NCI-H526 (cell line): ENCODE measurements at regions not wholly inside any gene's neighbourhood (a gene's known extent, or its start where the extent isn't known, plus 50 kb on each side); places are given as distances from the start of the nearest gene placed in this dataset.

Source experiments
- DNase-seq, 2 experiments: peaks; one replicate each; lab custom pipeline; 2025; lab: John Stamatoyannopoulos, UW

DNA sequence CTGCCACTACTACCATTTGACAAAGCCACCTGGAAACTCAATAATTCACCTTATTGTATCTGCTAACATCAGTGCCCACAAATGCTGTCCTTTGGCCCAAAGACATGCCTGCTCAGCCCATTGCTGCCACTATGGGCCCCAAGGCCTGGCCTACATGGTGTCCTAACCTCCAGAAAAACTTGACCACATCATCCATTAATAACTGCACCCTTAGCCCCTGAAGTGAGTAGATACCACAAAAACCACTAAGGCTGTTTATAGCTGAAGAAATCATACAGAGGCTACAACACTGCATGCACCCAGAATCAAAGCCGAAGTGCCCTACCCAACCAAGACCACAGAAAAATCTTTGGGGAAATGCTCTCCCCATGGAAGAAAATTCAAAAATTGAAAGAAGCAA, 932.8 kb upstream of the SLITRK6 start:
- DNase-seq = no peak

DNA sequence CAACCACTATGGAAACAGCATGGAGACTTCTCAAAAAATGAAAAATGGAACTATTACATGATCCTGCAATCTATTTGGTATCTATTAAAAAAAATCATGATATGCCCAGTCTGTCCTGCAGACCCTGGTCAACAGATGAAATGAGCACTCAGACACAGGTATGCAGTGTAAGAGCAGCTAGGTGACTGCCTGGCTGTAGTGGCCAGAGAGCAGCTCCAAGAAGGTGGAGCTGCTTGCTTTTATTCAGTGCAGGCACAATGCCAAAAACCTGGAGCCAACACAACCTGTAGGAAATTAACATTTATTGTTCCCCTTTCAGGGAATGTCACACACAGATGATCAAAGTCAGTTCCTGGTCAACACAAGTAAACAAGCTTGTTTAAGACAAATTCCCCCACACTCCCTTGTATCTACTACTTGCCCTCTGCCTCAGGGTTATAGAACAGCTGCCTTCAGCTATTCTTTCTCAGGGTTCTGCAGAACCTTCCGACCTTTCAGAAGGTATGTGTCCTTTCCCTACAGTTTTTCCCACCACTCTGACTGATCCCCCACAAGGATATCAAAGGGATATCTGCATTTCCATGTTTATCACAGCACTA, 933.7 kb upstream of the SLITRK5 start:
- no peak for DNase-seq

DNA sequence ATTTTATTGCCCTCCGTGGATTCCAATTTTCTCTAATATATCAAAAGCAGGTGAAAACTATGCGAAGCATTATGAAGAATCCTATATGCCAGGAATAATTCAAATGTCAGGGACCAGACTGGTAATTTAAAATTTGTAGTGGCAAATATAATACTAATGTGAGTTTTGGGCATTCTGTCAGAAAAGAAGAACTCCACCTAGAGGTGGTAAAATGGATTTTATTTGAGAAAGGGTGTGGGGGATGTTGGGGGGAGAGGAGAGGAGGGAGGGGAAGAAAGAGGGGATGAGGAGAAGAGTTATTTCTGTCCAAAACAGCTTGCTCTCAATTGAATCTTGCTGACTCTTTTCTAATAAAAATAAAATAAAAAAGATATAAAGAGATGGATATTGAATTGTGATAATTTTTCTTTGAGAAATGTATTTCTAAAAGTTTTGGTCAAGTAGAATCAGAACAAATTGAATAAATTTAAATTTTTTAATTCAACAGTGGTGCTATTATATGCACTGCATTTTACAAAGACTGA, 929.3 kb upstream of the SLITRK5 start:
- peak in 1 of 2 experiments; percentile 9 for DNase-seq

DNA sequence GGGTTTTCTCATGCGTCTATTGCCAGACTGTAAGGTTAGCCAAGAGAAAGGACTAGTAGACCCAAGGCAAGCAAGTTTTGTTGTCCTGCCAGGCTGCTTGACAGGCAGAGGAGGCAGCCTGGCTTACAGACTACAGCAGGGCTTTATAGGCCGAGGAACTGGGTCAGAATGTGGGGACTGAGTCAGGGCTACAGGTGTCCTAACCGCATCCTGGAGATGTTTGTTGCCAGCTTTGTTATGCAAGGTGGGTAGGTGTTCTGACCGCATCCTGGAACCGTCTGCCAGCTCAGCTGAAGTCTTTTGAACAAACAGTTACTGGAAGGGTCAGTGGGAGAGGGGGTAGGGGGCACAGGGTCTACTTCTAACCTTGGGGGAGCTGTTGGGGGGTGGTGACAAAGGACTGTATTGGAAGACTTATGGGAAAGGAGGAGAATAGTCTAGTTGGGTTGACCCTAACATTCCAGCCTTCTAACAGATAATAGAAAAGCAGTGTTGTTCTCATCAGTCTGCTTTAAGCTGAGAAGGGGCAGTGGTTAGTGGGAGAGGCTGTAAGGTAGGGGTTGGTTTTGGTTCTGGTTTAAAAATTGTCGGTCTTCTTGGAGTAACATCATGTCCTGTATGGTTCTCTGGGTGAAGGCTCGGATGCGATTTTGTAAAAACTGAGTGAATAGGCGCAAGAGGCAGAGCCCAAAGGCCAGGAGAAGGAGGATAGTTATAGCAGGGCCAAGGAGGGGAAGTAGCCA, 913.8 kb upstream of the SLITRK5 start:
- no peak for DNase-seq

DNA sequence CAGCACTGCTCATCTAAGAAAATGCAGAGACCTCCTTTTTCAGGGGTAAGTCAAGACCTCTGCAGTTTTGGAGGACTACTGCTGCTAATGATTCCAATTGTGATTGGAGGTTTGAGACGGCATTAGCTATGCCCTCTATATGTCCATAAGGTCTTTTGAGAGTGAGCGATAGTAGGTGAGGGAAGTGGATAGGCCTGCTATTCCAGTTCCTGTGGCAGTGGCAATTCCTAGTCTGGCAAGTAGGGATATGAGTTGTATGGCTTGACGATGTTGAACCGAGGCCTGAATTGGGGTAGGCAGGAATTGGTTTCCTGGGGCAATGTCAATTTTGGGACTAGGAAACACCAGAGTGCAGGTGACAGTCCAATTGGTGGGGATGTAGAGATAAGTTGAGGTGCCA, 913.1 kb upstream of the SLITRK5 start:
- DNase-seq = no peak

DNA sequence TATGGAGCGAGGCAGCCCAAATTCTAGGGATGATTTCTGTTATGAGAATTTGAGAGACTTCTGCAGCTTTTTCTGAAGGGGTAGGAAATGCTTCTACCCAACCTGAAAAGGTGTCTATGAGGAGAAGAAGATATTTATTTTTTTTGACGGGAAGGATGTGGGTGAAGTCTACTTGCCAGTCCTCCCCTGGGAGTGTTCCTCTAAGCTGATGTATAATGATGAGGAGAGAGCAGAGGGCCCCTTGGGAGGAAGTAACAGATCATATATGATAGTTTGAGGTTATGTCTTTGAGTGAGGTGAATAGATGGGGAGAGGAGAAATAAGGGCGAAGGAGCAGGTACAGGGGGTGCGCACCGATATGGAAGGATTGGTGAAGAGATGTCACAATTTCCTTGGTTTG, 910.6 kb upstream of the SLITRK5 start:
- no peak for DNase-seq

DNA sequence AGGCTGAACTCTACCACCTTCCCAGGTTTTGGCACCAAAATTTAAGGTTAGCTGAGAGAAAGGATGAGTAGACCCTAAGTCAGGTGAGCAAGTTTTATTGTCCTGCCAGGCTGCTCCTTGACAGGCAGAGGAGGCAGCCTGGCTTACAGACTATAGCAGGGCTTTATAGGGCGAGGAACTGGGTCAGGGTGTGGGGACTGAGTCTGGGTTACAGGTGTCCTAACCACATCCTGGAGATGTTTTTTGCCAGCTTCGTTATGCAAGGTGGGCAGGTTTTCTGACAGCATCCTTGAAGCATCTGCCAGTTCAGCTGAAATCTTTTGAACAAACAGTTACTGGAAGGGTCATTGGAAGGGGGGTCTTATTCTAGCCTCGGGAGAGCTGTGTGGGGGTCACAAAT, 905.7 kb upstream of the SLITRK5 start:
- DNase-seq = no peak

DNA sequence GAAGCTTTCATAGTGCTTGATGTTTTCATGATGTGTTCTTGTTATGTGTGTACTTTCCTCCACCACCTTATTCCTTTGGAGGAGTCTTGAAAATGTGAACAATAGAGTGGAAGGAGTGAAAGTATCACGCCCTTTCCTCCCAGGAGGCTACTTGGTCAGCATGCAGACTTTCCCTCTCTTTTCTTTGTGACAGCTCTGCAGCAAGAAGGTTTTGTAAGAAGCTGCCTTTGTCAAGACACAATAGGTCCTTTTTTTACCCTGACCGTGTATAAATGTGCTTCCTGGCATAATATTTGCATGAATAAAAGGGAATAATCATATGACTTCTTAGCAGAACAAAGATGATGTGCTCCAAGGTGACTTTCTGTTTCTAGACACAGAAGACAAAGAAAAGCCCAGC, 882.6 kb upstream of the SLITRK5 start:
- DNase-seq = peak; percentile 36 to 60

DNA sequence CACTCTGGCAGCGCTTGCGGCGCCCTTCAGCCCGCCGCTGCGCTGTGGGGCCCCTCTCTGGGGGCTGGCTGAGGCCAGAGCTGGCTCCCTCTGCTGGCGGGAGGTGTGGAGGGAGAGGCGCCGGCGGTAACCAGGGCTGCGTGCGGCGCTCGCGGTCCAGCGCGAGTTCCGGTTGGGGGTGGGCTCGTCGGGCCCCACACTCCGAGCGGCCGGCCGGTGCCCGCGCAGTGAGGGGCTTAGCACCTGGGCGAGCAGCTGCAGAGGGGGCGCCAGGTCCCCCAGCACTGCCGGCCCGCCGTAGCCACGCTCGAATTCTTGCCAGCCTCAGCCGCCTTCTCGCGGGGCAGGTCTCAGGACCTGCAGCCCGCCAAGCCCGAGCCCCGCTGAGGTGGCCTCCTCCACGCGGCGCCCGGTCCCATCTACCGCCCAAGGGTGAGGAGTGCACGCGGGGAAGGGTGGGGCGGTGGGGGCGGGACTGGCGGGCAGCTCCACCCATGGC, 879.0 kb upstream of the SLITRK5 start:
- no peak for DNase-seq

DNA sequence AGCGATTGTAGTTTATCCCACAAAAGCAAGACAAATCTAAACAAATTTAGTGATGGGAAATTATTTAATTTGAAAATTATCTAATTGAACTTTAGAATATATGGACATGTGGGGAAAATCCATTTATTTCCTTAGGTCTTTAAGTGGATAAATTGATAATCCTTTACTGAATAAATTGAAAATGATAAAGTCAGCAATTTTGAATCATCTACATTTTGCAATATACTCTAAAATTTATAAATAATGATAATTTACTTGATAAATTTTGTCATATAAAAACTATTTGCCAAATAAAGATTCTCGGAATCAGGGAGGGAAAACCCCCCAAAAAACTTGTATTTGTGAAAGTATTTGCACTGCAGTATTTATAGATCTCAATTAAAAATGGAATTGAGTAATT, 875.3 kb upstream of the SLITRK5 start:
- DNase-seq = no peak

DNA sequence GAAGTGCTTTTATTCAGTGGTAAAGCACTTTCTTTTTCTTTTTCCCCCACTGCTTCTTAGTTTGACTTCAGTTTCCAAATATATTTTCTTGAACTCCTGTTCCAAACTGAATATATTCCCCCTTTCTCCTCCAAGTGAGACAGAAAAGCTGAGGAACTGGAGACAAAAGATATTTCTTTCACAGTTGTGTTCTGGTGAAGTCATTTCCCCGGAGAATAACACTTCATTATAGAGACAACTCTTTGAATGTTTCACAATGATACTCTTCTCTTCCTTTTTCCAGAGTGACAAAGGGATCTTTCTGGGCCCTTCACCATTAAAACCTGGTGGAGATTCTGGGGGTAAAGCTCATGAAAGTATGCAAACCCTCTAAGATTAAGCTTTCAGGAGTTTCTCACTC, 860.8 kb upstream of the SLITRK5 start:
- DNase-seq = no peak

DNA sequence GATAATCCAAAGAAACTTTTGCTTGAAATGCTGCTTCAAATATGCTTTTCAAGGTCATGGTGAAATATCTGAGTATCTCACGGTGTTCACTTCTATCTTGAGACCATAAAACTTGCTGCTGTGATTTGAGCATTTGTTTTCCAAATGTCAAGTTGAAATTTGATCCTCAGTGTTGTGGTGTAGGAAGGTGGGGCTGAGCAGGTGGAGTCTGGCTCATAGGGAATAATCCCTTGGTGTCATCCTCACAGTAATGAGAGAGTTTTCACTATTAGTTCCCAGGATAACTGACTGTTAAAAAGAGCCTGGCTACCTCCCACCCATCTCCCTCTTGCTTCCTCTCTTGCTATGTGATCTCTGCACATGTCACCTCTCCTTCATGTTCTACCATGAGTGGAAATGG, 858.0 kb upstream of the SLITRK5 start:
- peak in 1 of 2 experiments; percentile 15 for DNase-seq

DNA sequence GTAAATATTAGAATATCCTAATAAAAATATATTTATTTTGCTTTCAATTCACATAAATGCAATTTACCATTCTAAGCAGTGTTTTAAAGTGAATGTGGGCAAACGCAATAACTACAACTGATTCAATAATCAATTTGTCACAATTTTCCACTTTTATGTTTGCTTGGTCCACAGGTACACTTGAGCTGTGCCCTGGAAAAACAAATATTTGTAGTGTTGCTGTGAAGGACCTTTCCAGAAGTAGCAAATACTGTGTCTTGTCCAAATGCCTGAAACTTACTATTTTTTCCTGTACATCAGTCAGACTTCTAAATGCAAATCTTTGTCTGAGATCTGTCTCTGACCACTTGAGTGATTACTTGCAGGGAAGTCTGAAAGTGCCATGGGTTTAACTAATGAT, 845.8 kb upstream of the SLITRK5 start:
- no peak for DNase-seq

DNA sequence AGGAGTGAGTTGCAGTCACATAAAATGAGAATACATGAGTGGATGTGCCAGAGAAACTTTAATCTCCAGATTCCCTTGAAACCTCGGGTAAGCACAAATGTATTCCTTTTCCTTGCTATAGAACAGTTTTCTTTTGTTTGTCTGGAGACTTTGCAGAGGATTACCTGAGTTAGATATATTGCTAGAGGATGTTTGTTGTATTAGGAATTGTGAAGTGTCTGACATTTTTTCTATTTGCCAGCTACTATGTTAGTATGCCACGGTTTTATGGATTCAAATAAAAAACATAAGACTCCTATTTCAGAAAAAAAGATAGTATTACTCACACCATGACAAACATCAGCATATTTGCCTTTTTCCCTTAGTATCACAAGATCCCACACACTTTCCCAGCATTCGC, 844.9 kb upstream of the SLITRK5 start:
- DNase-seq = no peak

DNA sequence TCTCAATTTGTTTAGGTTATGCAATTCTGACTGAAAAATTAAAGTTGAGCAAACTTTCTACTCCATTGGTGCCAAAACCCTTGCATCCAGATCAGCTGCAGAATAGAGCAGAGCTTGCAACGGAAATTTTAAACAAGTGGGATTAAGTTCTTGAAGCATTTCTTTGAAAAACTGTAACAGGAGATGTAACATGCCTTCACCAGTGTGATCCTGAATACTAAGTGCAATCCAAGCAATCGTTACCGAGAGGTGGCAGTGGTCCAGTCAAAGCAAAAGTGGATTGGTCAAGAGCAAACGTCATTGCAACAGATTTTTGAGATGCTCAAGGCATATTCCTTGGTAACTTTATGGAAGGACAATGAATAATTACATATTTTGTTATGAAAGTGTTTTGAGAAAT, 841.1 kb upstream of the SLITRK5 start:
- DNase-seq = no peak

DNA sequence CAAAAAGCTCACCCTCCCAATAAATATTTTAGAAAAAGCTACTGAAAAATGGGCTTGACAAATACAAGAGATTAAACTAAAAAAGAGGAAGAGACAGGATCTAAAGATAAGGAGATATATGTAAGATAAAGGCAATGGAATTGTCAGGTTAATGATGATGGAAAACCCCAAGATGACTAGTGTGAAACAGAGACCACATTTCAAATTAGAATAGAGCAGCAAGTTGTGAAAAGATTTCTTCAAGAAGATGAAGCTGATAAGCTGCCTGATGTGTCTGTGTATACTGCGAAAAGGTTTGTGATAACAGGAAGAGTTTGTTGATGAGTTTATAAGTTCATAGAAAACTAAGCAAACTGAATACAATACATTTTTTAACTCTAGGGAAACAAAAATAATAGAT, 840.1 kb upstream of the SLITRK5 start:
- DNase-seq = no peak

DNA sequence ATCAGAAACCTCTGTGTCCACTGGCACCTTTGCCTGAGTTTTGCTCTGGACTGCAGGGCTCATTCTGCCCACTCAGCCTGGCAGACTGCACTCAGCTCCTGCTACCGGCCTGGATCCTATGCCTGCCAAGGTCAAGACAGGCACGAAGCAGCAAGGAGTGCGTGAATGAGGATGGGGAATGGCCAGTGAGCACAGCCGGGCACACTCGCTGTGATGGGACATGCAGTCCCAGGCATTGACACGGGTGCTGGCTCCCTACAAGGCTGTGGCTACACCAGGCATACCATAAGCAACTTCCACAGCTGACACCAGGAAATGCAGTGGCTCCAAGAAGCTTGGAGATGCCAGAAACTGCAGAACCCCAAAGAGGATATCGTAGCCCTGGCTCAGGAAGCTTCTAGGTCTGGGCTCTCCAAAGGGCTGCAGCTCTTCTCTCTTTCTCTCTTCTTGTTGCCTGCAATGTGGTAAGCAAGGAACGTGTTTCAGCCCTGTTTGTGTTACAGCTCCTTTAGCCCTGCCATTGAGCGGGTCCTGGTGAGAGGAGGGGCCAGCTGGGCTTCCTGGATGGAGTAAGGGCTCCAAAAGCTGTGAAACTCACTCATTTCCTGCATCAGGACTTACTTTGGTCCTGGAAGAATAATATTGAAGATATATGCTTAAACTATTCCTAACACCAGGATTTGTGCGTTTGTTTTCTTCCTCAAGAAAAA, 832.6 kb upstream of the SLITRK5 start:
- DNase-seq = no peak

DNA sequence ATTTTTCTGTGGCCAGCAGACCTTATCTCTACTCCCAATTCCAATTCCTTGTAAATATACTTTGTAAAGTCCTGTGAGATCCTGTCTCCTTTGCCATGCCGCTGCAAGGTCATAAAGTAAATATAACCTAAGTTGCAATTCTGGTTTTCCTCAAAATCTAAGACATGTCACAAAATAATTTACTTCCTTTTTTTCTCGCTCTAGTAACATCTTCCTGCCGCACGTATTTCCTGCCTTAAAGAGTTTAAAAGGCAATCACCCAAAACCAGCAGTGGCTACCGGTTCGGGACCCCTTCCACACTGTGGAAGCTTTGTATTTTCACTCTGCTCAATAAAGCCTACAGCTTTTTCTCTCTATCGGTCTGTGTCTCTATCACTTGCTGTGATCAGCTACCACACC, 832.0 kb upstream of the SLITRK5 start:
- DNase-seq = no peak

DNA sequence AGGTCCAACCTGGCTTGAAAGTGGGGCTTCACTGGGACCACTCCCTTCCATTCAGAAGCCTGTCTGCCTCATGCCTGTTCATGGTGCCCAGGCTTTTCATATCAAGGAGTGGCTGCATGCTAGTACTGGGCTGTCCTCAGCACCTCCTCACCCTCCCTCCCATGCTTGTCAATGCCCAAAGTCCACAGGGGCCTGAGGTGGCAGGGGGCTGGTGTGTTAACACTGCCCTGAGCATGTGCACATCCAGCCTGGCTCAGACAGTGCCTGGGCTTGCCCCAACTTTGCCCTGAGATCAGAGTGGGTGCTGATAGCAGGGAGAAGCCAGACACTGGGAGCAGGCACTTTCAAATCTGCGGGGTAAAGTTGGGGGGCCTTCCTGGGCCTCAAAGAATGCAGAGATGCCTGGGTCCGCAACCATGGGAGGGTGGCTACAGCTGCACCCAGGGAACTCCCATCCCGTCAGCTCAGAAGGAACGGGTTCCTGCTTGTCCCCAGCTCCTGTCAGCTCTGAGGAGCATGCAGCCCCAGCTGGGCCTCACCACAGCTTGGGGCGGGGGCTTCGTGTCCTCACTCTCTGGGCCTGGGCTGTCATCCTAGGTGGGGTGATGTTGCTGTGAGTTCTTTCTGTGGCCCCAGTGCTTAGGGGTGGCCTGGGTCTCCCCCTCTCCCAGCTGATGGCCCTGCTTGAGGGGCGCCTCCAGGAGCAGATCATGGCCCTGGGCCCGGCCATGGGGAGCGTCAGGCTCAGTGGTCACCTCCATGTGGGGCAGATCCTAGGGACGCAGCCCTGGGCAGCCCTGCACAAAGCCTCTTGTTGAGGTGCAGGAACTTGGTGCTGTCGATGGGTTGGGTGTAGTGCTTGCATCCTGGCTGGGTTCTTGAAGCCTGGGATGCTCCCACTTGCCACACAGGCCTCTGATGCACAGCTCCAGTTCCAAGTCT, 830.6 kb upstream of the SLITRK5 start:
- no peak for DNase-seq

DNA sequence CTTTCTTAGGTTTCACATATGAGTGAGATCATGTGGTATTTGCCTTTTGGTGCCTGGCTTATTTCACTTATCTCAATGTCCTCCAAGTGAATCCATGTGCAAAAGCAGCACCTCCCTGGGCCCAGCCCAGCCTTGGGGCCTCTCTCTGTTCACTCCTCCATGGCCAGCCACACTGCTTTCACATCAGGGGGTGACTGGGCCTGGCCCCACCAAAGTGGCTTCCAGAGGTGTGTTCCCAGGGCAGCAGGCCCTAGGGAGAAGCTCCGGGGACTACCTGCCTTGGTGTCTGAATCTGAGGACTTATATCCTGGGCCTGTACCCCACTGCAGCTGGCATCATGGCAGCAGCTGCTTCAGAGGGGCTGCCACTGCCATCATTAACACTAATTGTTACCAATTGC, 829.9 kb upstream of the SLITRK5 start:
- DNase-seq = no peak

DNA sequence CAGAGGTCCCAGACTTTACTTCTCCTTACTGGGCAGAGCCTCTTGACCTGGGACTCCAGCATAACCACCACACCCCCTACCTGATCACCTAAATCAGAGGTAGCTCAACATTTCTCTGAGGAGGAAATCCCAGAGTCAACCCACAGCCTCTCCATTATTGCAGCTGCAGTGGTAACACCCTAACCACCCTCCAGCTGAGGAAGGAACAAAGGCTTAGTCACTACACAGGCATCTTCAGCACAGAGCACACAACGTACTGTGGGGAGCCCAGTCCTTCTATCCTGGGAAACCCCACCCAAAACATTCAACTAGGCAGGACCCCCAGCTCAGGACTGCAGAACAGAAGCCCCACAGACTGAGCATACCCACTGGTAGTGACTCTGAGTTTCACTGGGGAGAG, 824.7 kb upstream of the SLITRK5 start:
- no peak for DNase-seq

DNA sequence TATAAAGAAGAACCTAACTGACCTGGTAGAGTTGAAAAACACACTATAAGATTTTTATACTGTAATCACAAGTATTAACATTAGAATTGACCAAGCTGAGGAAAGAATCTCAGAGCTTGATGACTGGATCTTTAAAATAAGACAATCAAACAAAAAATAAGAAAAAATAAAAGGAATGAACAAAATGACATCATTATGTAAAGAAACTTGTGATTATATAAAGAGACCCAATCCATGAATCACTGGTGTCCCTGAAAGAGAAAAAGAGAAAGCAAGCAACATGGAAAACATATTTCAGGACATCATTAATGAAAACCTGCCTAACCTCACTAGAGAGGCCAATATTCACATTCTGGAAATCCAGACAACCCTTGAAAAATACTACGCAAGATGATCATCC, 822.5 kb upstream of the SLITRK5 start:
- DNase-seq = no peak
